ENCODE measurements at regions not wholly inside any gene's neighbourhood (a gene's known extent, or its start where the extent isn't known, plus 50 kb on each side); places are given as distances from the start of the nearest gene placed in this dataset.
"Not testable (repeated sequence)": the region's sequence is repeated elsewhere in the genome, so short reads cannot be mapped to it uniquely, and the experiment has no call there.

DNA sequence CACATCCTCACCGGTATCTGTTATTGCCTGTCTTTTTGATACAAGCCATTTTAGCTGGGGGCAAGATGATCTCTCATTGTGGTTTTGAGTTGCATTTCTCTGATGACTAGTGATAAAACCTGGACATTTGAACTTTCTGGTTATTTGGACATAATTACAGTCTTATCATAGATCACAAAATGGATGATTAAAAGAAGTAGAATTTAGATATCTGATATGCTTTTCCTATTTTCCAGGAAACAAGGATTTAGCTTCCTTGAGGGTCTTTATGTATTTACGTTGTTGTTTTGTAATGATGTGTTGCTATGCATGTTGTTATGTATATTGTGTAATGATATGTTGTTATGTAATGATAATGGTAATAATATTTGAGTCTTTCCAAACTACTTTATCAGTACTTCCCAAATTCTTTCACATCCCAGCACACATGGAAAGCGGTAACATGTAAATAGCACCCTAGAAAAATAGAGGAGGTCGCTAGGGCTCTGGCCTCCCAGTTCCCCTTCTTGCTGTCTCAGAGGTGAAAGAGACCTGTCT, 53.8 kb downstream of the GJD2 start:
- DNase-seq: no peak

DNA sequence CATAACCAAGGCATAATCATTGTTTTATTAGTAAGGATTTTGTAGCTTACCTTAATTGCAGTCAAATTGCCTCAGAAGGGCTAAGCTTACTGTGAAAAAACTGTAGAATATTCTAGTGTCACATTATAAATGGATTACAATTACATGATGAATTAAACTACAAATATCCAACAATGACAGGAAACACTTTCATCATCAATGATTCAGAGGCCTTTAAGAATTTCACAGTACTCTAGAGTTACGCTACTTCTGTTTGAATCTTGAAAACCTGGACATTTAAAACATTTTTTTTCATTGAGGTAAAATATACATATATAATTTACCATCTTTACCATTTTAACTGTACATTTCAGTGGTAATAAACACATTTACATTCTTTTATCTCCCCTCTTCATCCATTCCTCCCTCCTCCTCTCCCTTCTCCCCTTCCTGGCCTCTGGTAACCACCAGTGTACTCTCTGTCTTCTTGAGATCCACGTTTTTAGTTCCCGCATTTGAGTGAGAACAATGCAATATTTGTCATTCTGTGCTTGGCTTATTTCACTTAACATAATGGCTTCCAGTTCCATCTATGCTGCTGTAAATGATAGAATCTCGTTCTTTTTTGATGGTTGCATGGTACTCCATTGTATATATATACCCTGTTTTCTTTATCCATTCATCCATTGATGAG, 54.7 kb downstream of the GJD2 start:
- no peak for DNase-seq

DNA sequence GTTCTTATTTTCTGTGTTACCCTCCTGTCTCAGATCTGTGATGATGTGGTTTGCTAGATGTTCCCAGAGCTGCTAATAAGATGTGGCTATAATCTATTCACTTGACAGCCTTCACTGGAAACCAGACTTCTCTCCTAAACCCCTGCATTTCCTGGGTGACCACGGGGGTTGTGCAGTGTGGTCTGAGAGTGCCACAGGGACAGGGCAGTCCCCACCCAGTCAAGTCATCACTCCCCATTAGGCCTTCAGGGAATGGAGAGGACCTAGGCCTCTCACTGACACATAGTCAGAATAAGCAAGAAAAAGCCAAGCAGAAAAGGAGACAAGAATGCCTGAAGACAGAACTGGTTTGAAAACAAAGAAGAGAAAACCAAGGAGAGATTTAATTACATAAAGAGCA, 58.3 kb downstream of the GJD2 start:
- DNase-seq: no peak

DNA sequence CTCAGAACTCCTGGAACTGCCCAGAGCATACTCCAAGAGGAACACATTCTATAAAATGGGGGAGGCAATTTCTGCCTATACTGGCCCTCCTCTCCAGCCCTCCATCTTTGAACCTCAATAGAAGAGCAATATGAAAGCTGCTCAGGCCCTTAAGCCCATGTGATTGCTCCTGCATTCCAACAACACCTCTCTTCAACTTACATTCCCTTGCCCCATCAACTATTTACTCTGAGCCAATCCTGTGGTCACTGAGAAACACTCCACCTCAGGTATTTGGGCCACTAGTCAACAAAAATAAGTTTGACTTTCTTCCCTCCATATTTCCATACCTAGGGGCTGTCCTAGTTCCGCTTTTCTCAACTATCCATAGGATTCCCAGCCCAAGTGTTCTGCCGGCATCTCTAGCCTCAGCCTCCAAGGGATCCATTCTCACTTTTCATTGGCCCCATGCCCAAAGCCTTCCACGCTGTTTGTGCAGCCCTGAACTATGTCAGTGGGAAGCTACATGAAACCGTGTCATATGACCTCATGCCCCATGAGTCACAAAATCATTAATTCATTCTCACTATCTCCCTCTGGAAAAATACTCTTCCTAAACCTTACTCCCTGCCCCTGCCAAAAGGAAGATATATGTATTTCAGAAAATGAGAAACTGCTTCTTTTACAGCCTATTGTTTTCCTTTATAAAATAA, 61.6 kb downstream of the GJD2 start:
- DNase-seq: no peak

DNA sequence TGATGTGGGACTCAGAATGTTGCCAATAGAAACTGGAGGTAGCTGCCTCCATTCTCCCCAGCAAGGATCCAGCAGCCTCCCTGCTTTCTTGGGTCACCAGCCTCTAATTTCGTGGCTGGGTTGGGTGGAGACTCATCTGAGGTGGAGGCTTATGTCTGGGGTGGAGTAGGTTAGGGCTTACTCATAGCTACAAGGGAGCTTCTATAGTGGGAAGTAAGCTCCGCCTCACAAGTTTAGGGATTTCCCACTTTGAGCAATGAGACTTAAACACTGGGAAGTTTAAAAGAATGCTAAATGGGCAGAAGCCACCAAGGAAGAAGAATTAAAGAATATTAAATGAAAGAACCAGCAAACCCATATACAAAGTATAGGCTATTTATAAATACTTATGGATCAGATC, 63.8 kb downstream of the GJD2 start:
- no peak for DNase-seq

GRCh38 chr15:34688699-34689098, 66.1 kb downstream of the GJD2 start:
- DNase-seq: no peak

DNA sequence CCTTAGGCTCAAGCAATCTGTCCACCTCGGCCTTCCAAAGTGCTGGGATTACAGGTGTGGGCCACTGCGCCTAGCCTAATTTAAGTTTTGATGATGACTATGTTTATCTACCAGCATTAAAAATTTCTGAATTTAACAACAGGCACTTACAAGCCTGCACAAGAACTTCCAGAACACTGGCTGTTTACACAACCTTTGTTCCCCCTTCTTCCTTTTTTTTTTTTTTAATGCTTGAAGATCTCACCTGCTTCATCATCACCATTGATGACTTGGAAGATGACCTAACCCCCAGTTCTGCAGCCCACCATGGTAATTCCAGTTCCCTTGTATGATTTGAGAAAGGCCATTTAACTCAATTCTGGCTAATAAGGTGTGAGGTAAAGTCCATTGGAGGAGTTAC, 70.4 kb downstream of the GJD2 start:
- DNase-seq: no peak

GRCh38 chr15:34682674-34683073, 72.1 kb downstream of the GJD2 start:
- no peak for DNase-seq

GRCh38 chr15:34679291-34679690, 75.5 kb downstream of the GJD2 start:
- DNase-seq: no peak

- DNase-seq: no peak
Observed at GRCh38 chr15:34673241-34673640, 81.6 kb downstream of the GJD2 start.

DNA sequence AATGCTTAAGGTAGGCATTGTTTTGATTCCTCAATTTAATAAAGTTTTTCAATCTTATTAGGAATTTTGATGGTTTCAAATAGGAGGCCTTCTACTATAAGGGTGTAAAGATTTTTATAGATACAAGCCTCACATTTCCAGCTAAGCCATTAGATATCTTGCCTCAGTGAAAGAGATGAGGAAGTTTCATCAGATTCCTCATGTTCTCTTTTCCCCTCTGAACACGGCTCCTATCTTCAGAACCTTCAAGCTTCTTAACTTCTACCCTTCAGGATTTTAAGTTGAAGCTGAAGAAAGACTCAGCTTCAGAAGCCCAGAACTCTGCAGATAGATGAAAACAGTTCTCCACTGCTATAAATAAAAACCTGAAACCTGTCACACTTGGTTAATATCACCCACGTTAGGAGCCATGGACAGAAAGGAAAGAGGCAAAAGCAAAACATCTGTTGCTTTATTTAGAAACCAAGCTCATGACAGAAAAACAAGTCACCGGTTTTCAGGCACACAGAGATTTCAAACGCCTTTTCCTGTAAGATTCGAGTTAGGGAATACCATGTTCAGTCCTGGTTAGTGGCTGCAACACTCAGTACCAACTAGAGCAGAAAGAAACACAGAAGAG, 82.2 kb upstream of the GOLGA8B start:
- no peak for DNase-seq

DNA sequence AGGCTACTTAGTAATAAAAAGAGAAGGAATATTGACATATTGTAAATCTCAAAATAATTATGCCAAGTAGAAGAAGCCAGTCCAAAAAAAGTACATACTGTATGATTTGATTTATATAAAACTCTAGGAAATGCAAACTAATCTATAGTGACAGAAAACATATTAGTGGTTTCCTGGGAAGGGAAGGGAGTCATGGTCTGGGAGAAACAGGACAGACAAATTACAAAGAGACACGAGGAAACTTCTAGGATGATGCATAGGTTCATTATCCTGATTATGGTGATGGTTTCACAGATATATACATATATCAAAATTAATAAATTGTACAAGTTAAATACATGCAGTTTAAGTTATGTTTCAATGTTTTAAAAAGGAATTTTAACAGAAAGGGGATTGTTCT, 81.0 kb upstream of the GOLGA8B start:
- DNase-seq: no peak

DNA sequence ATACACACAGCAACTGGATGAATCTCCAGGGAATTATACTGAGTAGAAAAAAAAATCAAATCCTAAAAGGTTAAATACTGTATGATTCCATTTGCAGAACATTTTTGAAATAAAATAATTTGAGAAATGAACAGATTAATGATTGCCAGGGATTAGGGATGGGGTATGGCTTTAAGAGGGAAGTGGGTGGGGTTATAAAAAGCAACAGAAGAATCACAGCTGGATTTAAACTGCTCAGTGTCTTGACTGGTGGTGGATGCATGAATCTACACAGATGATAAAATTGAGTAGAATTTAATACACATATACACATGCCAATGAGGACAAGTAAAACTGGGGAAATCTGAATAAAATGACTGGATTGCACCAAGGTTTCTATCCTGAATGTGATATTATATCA, 79.7 kb upstream of the GOLGA8B start:
- no peak for DNase-seq

- DNase-seq: no peak
Observed at GRCh38 chr15:34659056-34659455, 75.6 kb upstream of the GOLGA8B start.

DNA sequence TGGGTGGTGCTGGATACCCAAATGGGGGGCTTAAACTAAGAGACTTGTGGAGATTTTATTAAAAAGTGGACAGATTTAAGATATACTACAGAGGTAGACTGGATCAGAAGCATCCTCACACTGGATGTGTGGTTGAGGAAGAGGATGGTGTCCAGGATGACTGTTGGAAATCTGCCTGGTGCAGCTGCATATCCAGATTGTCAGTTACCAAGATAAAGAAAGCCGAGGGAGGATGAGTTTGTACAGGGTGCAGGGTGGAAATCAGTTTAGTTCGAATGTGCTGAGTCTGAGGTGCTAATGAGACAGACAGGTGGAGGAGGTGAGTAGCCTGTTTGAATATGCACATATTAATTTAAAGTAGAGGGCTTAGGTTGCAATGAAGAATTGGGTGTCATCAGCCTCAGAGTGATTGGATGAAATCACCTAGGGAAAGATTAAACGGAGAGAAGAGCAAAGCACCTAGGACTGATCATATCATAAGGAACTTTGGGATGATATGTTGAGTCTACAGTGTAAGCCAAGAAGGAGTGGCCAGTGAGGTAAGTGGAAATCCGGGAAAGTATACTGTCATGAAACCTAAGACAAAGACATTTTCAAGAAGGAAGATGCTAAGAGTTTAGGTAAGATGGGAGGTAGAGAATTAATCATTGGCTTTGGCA, 74.1 kb upstream of the GOLGA8B start:
- no peak for DNase-seq

DNA sequence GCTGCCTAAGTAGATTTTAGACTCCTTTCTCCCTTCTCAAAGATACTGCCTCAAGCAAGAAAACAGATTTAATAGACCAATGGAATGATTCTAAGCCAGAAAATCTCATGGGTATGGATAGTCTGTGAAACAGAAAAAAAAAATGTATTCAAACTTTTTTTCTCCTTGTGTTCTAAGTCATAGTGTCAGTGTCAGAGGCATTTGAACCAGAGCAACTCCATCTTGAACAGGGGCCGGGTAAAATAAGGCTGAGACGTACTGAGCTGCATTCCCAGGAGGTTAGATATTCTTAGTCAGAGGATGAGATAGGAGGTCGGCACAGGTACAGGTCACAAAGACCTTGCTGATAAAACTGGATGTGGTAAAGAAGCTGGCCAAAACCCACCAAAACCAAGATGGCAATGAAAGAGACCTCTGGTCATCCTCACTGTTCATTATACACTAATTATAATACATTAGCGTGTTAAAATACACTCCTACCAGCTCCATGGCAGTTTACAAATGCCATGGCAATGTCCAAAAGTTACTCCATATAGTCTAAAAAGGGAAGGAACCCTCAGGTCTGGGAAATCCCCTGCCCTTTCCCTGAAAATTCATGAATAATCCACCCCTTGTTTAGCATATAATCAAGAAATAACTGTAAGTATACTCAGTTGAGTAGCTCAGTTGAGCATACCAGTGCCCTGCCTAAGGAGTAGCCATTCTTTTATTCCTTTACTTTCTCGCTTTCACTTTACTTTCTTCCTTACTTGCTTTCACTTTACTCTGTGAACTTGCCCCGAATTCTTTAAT, 72.8 kb upstream of the GOLGA8B start:
- no peak for DNase-seq

- DNase-seq: no peak
Observed at GRCh38 chr15:34655326-34655725, 71.9 kb upstream of the GOLGA8B start.

GRCh38 chr15:34654625-34655024, 71.2 kb upstream of the GOLGA8B start:
- no peak for DNase-seq

DNA sequence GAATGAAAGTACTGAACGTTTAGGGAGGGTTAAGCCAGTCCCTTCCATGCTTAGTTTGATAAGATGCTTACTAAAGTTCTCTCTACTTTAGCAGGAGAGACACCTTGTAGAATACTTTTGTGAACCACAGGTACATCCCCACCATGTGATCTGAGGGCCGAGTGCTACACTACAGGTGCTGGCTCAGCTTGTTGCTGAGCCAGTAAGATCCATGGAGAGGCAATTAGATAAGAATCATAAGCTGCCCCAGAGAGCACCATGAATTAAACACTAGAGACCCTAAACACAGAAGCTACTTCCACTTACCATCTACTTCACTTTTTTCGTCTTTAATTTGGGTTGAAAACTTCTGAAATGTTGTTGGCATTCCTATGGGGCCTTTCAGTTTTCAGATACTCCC, 70.5 kb upstream of the GOLGA8B start:
- no peak for DNase-seq

DNA sequence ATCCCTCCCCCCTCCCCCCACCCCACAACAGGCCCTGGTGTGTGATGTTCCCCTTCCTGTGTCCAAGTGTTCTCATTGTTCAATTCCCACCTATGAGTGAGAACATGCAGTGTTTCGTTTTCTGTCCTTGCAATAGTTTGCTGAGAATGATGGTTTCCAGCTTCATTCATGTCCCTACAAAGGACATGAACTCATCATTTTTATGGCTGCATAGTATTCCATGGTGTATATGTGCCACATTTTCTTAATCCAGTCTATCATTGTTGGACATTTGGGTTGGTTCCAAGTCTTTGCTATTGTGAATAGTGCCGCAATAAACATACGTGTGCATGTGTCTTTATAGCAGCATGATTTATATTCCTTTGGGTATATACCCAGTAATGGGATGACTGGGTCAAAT, 69.9 kb upstream of the GOLGA8B start:
- DNase-seq: not testable (repeated sequence)

DNA sequence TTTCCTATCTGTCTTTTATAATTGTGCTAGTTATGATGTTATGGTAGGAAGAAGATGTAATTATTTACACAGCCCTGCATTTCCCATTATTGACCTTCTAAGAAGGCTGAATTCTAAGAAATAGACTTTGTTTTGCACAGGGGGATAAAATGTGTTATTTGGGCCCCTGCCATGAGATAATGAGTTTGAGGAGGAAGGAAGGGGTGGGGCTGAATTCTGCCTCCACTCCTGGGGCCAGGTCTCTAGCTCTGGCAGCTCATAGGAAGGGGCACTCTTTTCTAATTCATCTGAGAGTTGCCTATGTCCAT, 69.2 kb upstream of the GOLGA8B start:
- no peak for DNase-seq

GRCh38 chr15:34651997-34652725, 68.7 kb upstream of the GOLGA8B start:
- no peak for DNase-seq
